HG02943 (cell line): ENCODE measurements at regions not wholly inside any gene's neighbourhood (a gene's known extent, or its start where the extent isn't known, plus 50 kb on each side); places are given as distances from the start of the nearest gene placed in this dataset.
"Not testable (repeated sequence)": the region's sequence is repeated elsewhere in the genome, so short reads cannot be mapped to it uniquely, and the experiment has no call there.

Experiments
- ATAC-seq: cut with Tn5 transposase; IDR thresholded peaks from one replicate; pipeline ENCODE4 v1.9.1; 2021; ENCODE audit warnings: mild to moderate bottlenecking, low read depth, moderate library complexity; ENCODE audit not compliant: unreplicated experiment

DNA sequence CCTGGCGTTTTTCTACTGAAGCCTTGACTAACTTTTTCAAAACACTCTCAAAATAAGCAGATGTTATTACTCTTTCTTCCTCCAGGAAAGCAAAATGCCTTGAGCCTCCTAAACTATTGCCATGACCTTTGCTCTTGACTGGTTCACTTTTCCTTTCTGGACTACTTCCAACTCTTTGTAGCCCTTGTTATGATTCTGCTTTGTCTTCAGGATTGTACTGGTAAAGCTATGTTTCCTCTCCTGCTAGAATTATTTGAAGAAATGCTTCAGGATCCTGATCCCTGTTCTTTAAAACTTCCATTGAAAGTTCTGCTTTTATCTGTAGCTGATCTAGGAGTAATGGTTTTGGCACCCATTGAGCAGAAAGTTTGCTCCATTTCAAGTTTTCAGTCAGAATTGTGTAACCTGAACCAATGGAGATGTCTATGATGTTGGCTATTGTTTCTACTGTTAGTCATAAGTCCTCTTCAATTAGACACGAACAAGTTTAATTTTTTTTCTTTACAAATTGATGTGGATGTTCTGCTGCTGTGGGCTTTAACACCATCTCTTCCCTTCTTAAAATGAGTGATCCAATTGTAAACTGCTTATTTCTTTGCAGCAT lies 1356.4 kb downstream of the EFNA5 start:
- ATAC-seq: no peak

DNA sequence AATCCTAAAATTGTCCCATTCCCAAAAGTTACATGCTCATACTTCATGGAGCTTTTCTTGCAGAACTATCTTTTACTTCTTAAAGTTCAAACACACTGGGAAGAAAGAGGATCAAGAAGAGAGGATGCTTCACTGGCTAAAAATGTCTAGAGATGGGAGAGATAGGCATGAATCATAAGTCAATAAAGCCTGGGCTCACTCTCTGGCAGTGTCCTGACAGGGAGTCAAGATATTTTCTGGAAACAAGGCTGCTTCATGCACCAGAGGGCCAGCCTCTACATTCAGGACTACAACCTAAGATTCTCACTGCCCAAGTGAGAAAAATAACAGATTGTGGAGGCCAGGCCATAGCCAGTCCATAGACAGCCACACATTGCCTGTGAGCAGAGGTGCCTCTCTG lies 1358.4 kb downstream of the EFNA5 start:
- ATAC-seq: no peak

DNA sequence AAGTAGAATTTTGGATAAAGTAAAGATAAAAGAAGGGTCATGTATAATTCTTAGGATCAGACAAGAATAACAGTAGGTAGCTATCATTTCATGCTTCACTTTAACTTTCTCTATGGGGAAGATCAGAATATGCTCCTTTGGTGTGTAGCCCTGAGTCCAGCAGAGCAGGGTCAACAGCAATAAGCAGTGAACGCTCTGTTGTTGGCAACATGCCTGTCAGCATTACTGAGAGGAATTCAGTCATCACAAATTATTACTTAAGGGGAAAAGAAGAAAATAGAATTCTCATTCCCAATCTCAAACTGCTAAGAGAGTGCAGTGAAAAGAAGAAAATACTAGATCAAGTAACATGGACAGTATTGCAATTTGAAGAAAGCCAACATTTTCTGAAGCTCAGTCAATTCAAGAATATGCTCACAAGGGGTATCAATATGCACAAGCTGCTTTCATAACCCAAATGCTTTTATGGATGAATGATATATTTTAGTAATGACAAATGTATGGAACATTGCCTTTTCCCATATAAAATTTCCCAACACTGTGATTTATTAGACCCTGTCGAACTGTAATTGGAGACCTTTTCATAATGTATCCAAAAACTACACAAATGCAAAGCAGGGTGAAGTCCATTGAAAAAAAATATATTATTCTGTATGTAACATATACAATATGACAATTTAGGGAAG lies 1359.4 kb downstream of the EFNA5 start:
- ATAC-seq: no peak

DNA sequence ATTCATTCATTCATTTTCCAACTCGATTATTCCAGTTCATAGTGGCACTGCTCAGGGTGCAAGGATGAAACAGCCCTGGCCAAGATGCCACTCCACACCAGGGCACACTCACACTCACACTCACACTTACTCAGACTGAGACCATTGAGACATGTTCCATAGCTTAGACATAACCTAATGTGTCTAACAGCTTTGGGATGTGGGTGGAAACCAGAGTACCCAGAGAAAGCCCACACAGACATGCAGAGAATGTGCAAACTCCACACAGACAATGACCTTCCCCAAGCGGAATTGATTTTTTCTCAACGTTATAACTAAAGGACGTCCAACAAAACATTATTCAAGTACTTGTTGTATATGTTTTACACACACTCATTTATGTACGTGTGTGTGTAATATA lies 1363.5 kb downstream of the EFNA5 start:
- ATAC-seq: no peak

DNA sequence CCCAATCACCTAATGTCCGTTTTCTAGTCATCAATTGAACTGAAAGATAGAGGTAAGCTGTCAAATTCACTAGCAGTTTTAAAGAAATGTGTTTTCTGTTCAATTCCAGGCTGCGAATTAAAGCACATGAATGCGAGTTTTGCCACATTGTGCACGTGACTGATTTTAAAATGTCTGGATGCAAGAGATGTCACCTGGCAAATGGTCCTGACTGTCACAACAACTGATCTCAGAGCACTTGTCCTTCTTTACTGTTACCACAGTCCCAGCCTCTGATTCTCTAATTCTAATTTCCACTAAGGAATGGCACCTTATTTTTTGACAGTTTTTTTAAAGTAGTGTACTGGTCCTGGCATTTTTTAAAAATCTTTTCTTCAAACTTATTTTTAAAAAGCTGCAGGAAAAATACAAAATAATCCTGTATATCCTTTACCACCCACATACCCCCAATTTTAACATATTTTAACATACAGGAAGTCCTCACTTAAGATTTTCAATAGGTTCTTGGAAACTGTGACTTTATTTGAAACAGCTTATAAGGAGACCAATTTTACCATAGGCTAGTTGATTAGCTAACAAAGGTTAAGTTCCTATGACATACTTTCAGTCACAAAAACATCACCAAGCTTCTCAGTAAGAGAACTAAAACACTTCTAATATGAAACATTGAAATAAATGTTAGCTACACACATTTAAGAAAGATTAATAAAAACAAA lies 1364.3 kb downstream of the EFNA5 start:
- no peak for ATAC-seq

DNA sequence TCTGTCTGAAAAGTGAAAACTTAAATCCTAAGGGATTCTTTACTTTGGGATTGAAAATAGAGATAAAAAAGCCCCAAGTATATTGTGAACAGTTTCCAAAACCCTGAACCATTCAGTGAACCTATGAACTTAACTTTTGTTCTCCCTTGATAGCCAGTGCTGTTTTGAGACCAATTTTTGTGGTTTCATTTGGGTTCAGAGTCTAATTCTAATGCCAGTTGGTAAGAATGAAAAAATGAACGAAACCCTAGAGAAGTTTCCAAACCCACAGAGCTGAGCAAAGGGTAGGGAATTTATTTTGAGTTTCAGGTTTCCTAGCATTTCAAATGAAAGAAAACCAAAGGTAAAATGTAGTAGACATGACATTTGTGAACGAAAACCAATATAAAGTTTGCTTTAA lies 1366.8 kb downstream of the EFNA5 start:
- ATAC-seq: no peak

DNA sequence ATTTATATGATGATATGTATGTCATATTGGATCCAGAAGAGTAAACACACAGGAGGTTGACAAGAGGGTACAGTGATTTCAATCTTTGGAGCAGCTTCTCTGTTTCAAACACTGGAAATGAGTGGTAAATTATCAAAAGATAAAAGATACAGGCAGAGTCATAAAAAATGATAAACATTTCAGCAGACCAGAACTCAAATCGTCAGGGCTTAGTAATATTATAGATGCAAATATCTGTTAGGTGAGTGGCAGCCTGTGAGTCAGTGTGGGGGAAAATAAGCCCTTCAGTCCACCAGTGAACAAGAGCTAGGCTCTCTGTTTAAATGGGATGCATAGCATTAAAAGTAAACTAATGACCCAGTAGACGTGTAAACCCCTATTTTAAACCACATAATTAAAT lies 1378.1 kb downstream of the EFNA5 start:
- ATAC-seq: no peak

DNA sequence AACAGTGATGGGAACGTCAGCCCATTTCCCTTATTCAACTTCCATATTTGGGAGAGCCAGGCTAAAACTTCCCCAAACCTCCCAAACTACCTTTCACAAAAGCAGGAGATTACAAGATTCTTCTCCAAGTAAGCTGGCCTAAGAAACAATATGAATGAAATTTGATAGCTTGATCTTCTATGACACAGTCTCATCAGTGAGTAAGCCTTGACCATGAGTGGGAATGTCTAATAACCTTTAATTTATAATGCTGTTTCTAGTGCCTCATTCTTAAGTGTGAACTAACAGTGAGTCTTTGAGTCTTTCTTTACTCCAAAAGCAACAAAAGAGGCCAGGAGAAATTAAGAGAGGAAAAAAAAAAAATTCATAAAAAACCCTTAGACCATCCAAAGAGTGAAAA lies 1379.9 kb downstream of the EFNA5 start:
- ATAC-seq: no peak

DNA sequence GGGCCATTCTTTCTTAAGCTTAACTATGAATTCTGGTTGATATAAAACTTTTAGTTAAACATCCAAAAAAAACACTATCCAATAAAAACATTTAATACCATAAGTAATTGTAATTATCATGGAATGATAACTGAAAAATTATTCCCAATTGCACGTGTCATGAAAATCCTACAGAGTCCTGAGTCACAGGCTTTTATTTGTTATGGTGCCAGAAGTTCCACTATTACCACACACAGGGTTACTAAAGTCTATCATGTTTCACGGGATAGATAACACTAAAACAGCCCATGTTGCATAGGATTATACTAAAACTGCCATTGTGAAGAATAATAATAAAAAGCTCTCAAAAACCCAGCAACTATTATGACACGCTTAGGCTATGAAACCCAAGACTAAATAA lies 1381.8 kb downstream of the EFNA5 start:
- ATAC-seq: no peak

DNA sequence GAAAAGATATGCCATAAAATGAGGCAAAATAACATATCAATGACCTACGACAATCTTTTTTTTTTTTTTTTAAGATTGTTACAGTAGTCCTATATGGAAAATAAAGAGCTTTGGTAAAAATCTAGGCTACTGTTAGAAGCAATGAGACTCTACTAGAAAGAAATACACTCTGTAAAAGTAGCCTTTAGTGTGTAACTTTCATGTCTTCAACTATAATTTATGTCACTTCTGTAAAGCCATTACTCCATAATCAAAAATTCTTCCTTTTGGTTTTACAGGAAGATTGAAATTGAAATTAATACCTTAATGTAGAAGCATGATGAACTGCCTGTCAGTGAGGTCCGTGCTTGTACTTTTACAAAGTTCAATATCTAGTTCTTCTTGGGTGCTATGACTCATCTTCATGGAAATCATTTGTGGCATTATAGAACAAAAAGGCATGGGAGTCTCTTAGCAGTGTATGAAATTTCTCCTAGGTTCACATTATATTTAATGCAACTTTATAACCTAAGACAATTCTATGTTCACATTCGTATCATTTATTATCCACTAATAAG lies 1393.1 kb downstream of the EFNA5 start:
- ATAC-seq: no peak

DNA sequence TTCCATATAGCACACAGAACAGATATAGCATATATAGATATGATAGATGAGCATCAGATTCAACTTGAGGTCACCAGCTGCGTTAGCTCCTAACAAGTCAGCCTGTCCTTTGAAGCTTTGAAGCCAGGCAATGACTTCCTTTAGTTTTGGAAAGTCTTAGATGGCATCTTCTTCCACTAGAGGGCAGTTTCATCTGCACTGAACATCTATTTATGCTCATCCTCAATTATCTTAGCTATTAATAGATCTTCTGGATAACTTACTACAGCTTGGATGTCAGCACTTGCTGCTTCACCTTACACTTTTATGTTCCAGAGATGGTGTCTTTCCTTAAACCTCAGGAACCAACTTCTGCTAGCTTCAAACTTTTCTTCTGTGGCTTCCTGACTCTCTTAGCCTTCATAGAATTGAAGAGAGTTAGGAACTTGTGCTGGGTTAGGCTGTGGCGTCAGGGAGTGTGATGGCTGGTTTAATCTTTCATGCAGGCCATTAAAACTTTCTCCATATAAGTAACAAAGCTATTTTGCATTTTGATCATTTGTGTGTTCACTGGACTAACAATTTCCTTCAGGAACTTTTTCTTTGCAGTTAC lies 1401.4 kb downstream of the EFNA5 start:
- no peak for ATAC-seq

DNA sequence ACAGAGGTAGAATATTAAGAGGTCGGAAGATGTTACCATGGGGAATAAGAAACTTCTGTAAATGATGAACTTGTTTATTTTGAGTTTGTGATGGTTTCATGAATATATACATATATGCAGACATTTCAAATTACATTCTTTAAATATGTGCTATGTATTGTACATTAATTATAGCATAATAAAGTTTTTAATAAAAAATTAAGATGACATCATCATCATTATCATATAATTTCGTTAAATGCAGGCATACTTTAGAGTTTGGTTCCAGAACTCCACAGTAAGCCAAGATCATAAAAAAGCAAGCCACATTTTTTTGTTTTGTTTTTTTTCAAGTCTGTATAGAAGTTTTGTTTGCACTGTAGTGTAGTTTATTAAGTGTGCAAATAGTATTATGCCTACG lies 1403.5 kb downstream of the EFNA5 start:
- no peak for ATAC-seq

DNA sequence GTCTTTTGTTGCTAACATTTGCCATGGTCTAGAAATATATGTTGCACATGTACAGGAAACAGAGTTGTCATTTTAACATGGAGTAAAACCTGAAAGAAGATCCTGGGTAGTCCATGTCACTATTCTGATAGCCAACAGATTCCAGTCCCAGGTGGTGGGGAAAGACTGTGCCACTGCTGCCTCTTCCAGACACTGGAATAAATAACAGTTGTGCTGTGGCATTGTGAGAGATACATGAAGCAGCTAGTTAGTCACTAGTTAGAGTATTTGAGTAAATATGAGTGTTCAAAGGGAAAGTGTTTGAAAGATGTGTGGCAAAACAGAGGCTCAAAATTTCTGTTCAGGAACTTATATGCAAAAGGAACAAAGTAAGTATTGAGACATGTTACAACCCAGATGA lies 1408.3 kb downstream of the EFNA5 start:
- ATAC-seq: no peak

DNA sequence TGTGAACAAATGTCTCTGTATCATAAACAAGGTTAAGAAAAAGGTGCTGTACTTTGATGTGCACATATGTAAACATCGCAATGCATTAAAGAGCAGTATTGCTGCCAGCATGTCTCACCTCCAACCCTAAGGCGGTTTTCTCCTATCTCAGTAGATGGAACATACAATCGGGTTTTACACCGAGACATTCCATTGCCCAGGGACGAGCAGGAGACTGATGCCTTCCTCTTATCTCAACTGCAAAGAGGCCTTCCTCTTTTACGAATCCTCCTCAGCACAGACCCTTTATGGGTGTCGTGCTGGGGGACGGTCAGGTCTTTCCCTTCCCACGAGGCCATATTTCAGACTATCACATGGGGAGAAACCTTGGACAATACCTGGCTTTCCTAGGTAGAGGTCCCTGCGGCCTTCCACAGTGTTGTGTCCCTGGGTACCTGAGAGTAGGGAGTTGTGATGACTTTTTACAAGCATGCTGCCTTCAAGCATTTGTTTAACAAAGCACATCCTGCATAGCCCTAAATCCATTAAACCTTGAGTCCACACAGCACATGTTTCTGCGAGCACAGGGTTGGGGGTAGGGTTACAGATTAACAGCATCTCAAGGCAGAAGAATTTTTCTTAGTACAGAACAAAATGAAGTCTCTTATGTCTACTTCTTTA lies 1411.2 kb downstream of the EFNA5 start:
- not testable (repeated sequence) for ATAC-seq

DNA sequence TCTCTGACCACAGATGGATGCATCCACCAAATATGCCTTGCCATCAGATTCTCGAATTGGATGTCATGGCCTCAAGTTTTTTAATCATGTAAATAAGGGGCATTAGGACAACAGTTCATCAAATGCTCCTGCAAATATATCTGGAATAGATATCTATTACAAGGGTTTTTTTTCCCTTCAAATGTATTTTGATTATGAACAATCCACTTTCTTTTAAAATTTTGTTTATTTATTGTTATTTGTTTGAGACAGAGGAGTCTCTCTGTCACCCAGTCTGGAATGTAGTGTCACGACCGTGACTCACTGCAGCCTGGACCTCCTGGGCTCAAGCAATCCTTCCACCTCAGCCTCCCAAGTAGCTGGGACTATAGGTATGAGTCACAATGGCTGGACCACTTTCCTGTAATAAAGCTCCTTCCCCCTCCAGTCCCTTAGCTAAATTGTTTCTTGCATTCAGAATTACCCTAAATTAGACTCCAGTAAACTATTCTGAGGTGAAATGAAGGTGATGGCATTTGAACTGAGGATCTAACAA lies 1412.1 kb downstream of the EFNA5 start:
- ATAC-seq: no peak

DNA sequence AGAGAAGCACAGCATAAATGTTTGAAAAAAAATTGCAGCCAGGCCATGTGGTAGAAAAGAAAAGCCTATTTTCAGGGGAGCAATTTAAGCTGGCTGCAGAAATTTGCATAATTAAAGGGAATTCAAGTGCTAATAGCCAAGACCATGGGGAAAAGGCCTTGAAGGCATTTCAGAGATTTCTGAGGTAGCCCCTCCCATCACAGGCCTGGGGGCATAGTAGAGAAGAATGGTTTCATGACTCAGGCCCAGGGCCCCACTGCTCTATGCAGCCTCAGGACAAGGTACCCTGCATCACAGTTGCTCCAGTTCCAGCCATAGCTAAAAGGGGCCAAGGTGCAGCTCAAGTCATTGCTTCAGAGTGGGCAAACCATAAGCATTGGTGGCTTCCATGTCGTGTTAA lies 1416.0 kb downstream of the EFNA5 start:
- ATAC-seq: no peak

DNA sequence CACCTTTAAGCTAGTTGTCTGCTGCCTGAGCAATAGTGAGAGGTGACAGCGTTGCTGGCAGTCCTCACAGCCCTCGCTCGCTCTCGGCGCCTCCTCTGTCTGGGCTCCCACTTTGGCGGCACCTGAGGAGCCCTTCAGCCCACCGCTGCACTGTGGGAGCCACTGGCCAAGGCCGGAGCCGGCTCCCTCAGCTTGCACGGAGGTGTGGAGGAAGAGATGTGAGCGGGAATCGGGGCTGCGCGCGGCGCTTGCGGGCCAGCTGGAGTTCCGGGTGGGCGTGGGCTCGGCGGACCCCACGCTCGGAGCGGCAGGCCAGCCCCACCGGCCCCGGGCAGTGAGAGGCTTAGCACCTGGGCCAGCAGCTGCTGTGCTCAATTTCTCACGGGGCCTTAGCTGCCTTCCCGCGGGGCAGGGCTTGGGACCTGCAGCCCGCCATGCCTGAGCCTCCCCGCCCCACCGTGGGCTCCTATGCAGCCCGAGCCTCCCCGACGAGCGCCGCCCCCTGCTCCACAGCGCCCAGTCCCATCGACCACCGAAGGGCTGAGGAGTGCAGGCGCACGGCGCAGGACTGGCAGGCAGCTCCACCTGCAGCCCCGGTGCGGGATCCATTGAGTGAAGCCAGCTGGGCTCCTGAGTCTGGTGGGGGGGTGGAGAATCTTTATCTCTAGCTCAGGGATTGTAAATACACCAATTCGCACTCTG lies 1424.5 kb downstream of the EFNA5 start:
- not testable (repeated sequence) for ATAC-seq

DNA sequence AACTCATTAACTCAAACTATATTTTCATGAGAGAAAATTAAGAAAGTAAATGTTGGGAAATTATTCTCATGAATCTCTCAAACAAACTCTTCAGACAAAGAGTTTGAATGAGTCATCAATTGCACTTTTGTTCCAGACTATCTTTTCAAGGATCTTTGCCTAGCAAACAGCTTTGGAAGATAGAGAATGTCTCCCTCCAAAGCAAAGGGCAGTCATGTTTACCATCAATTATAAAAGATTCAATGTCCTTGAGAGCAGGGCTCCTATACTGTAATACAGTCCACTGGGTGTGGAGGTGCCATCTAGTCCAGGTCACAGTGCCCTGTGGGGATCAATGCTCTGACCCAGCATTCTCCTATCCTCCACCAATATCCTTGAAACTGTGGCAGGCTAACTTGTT lies 1429.3 kb downstream of the EFNA5 start:
- ATAC-seq: no peak

DNA sequence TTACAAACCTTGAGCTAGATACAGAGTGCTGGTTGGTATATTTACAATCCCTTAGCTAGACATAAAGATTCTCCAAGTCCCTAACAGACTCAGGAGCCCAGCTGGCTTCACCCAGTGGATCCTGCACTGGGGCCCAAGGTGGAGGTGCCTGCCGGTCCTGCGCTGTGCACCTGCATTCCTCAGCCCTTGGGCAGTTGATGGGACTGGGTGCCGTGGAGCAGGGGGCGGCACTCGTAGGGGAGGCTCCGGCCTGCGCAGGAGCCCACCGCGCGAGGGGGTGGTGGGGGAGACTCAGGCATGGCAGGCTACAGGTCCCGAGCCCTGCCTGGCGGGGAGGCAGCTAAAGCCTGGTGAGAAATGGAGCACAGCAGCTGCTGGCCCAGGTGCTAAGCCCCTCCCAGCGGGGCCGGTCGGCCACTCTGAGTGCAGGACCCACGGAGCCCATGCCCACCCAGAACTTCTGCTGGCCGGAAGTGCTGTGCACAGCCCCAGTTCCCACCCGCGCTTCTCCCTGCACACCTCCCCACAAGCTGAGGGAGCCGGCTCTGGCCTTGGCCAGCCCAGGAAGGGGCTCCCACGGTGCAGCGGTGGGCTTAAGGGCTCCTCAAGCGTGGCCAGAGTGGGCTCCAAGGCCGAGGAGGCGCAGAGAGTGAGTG lies 1464.7 kb downstream of the EFNA5 start:
- no peak for ATAC-seq
